ENCODE measurements at regions not wholly inside any gene's neighbourhood (a gene's known extent, or its start where the extent isn't known, plus 50 kb on each side); places are given as distances from the start of the nearest gene placed in this dataset.

DNA sequence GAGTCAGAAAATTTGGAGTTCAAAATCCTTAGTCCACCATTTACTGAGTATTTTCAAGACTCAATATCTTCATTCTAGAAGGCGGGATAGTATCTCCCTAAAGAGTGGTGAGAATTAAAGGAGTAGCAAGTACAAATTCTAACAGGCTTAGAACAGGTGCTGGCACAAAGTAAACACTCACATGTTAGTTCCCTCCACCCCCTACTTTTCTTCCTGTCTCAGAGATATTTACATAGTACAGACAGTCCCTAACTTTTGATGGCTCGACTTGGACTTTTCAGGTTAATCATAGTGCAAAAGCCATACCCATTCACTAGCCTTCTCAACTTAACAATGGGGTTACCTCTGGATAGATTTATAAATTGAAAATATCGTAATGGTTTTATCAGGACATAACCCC is 476.2 kb upstream of the RASGRP1 start:
- no peak overlapping the region for H3K4me2 ChIP-seq (ENCODE audit: low read depth, low read length)
- POLR2A ChIA-PET = no interaction called here
- H3K9me3 ChIP-seq (ENCODE audit: low read length) = no peaks in the 10 kb centered on the region
- in situ Hi-C loops (cut with HindIII; ENCODE audit: extremely low pct_ligation_motif_present, low pct_unique_long_range_greater_than_20kb) = no loop called here
- H3K4me3 ChIP-seq (replicated peaks in 1 of 3; ENCODE audit: insufficient read depth in 1 of 3, low read depth in 2 of 3, low read length in 3 of 3) = no peak overlapping the region
- H4K20me1 ChIP-seq (ENCODE audit: insufficient read depth, low read length) = no peaks in the 10 kb centered on the region
- H3K27ac ChIP-seq (ENCODE audit: extremely low read length, insufficient read depth, low read length) = no peak overlapping the region
- BruUV-seq (replicated peaks) = no TSS peak
- no peaks in the 10 kb centered on the region for H3K27me3 ChIP-seq (ENCODE audit: control insufficient read depth in 1 of 2, insufficient read depth in 2 of 2, low read length in 2 of 2)
- FAIRE-seq (no peak), ATAC-seq (no peak), DNase-seq (ENCODE audit: low spot score) (no peak)
- no peaks in the 10 kb centered on the region for H3K79me2 ChIP-seq (ENCODE audit: insufficient read depth, low read length)
- TF ChIP-seq ZNF382 (CRISPR knock-in tag; IDR thresholded peaks at IDR 0.05; ENCODE audit: borderline replicate concordance) (no peak), FOXC1 (CRISPR knock-in tag; IDR thresholded peaks at IDR 0.05; ENCODE audit: borderline replicate concordance) (no peak), ZFP62 (CRISPR knock-in tag; IDR thresholded peaks at IDR 0.05) (no peak)
- TF ChIP-seq, protein P1, sequence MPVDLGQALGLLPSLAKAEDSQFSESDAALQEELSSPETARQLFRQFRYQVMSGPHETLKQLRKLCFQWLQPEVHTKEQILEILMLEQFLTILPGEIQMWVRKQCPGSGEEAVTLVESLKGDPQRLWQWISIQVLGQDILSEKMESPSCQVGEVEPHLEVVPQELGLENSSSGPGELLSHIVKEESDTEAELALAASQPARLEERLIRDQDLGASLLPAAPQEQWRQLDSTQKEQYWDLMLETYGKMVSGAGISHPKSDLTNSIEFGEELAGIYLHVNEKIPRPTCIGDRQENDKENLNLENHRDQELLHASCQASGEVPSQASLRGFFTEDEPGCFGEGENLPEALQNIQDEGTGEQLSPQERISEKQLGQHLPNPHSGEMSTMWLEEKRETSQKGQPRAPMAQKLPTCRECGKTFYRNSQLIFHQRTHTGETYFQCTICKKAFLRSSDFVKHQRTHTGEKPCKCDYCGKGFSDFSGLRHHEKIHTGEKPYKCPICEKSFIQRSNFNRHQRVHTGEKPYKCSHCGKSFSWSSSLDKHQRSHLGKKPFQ (CRISPR knock-in tag; IDR thresholded peaks at IDR 0.05; ENCODE audit: insufficient replicate concordance) = no peak
- TF ChIP-seq, protein P2, sequence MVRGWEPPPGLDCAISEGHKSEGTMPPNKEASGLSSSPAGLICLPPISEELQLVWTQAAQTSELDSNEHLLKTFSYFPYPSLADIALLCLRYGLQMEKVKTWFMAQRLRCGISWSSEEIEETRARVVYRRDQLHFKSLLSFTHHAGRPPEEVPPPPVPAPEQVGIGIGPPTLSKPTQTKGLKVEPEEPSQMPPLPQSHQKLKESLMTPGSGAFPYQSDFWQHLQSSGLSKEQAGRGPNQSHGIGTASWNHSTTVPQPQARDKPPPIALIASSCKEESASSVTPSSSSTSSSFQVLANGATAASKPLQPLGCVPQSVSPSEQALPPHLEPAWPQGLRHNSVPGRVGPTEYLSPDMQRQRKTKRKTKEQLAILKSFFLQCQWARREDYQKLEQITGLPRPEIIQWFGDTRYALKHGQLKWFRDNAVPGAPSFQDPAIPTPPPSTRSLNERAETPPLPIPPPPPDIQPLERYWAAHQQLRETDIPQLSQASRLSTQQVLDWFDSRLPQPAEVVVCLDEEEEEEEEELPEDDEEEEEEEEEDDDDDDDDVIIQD (CRISPR knock-in tag; IDR thresholded peaks at IDR 0.05; ENCODE audit: low read depth) = no peak
- no peak overlapping the region for H3K9ac ChIP-seq (ENCODE audit: insufficient read depth, low read depth, low read length)
- intact Hi-C loops (cut with micrococcal nuclease; ENCODE audit: unreplicated experiment) = no loop called here
- H2AFZ ChIP-seq (ENCODE audit: low read length) = no peak overlapping the region
- H3K4me1 ChIP-seq (ENCODE audit: insufficient read depth, low read length) = no peaks in the 10 kb centered on the region
- H3K36me3 ChIP-seq (replicated peaks in 1 of 2; ENCODE audit: control insufficient read depth in 1 of 2, insufficient read depth in 2 of 2, low read length in 2 of 2) = no peaks in the 10 kb centered on the region
- WGBS (ENCODE audit: low lambda C conversion rate) = 24% methylated on average over 3 of the region's 3 CpGs
- CTCF ChIA-PET (ENCODE audit: low intra/inter-chr PET ratio, low total read pairs) = no interaction called here

GRCh38 chr15:39041979-39042495 is 477.4 kb upstream of the RASGRP1 start:
- H3K27ac ChIP-seq (ENCODE audit: extremely low read length, insufficient read depth, low read length) = no peak overlapping the region

More at GRCh38 chr15:39041979-39042495, 477.4 kb upstream of the RASGRP1 start:
- Histone ChIP-seq H3K27me3 (ENCODE audit: control insufficient read depth in 1 of 2, insufficient read depth in 2 of 2, low read length in 2 of 2) (no peaks in the 10 kb centered on the region), H3K9me3 (ENCODE audit: low read length) (no peaks in the 10 kb centered on the region), H3K79me2 (ENCODE audit: insufficient read depth, low read length) (no peaks in the 10 kb centered on the region), H3K36me3 (replicated peaks in 1 of 2; ENCODE audit: control insufficient read depth in 1 of 2, insufficient read depth in 2 of 2, low read length in 2 of 2) (no peaks in the 10 kb centered on the region), H3K4me1 (ENCODE audit: insufficient read depth, low read length) (no peaks in the 10 kb centered on the region), H4K20me1 (ENCODE audit: insufficient read depth, low read length) (no peaks in the 10 kb centered on the region), H3K4me2 (ENCODE audit: low read depth, low read length) (no peak overlapping the region), H2AFZ (ENCODE audit: low read length) (no peak overlapping the region), H3K9ac (ENCODE audit: insufficient read depth, low read depth, low read length) (no peak overlapping the region), H3K4me3 (replicated peaks in 1 of 3; ENCODE audit: insufficient read depth in 1 of 3, low read depth in 2 of 3, low read length in 3 of 3) (no peak overlapping the region)
- DNase-seq (ENCODE audit: low spot score) (no peak), ATAC-seq (no peak), FAIRE-seq (no peak)
- in situ Hi-C loops (cut with HindIII; ENCODE audit: extremely low pct_ligation_motif_present, low pct_unique_long_range_greater_than_20kb) = no loop called here
- BruUV-seq (replicated peaks) = no TSS peak
- no peak for TF ChIP-seq NFKBIZ (CRISPR knock-in tag; IDR thresholded peaks at IDR 0.05)
- TF ChIP-seq, protein P3, sequence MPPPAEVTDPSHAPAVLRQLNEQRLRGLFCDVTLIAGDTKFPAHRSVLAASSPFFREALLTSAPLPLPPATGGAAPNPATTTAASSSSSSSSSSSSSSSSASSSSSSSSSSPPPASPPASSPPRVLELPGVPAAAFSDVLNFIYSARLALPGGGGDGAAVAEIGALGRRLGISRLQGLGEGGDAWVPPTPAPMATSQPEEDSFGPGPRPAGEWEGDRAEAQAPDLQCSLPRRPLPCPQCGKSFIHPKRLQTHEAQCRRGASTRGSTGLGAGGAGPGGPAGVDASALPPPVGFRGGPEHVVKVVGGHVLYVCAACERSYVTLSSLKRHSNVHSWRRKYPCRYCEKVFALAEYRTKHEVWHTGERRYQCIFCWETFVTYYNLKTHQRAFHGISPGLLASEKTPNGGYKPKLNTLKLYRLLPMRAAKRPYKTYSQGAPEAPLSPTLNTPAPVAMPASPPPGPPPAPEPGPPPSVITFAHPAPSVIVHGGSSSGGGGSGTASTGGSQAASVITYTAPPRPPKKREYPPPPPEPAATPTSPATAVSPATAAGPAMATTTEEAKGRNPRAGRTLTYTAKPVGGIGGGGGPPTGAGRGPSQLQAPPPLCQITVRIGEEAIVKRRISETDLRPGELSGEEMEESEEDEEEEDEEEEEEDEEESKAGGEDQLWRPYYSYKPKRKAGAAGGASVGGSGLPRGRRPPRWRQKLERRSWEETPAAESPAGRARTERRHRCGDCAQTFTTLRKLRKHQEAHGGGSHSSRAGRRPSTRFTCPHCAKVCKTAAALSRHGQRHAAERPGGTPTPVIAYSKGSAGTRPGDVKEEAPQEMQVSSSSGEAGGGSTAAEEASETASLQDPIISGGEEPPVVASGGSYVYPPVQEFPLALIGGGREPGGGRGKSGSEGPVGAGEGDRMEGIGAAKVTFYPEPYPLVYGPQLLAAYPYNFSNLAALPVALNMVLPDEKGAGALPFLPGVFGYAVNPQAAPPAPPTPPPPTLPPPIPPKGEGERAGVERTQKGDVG (CRISPR knock-in tag; IDR thresholded peaks at IDR 0.05; ENCODE audit: borderline replicate concordance) = no peak
- peak in 1 of 2 experiments; percentile 41; a peak in 1 of 4 replicates for TF ChIP-seq MAFK (conservative IDR thresholded peaks at IDR 0.05 in 1 of 2, IDR thresholded peaks at IDR 0.05 in 1 of 2; ENCODE audit: low read length in 2 of 2)
- CTCF ChIA-PET (ENCODE audit: low intra/inter-chr PET ratio, low total read pairs) = no interaction called here
- POLR2A ChIA-PET = no interaction called here
- WGBS (ENCODE audit: low lambda C conversion rate) = 48% methylated on average over 4 of the region's 4 CpGs
- intact Hi-C loops (cut with micrococcal nuclease; ENCODE audit: unreplicated experiment) = no loop called here
